H7 (cell line): ENCODE measurements at regions not wholly inside any gene's neighbourhood (a gene's known extent, or its start where the extent isn't known, plus 50 kb on each side); places are given as distances from the start of the nearest gene placed in this dataset.
"Not testable (repeated sequence)": the region's sequence is repeated elsewhere in the genome, so short reads cannot be mapped to it uniquely, and the experiment has no call there.

Experiments
- DNase-seq: peaks from one replicate; pipeline ENCODE4 v3.0.0; 2012
- H3K27me3 ChIP-seq: 2 replicates; pipeline ENCODE4 v1.6.0; 2011; ENCODE audit warnings: mild to moderate bottlenecking, low read length; ENCODE audit not compliant: control insufficient read depth, insufficient read depth
- H3K36me3 ChIP-seq: replicated peaks from 2 replicates; pipeline ENCODE4 v1.5.1; 2011; ENCODE audit warnings: low read length; ENCODE audit not compliant: control insufficient read depth, insufficient read depth
- H3K4me3 ChIP-seq: 2 replicates; pipeline ENCODE4 v1.5.1; 2011; ENCODE audit warnings: low read depth, mild to moderate bottlenecking, control low read depth, low read length, moderate library complexity; ENCODE audit not compliant: insufficient read depth

GRCh38 chr6:93889713-93890112, 470.4 kb upstream of the EPHA7 start:
- H3K27me3 ChIP-seq: no peaks in the 10 kb centered on the region
- H3K36me3 ChIP-seq: no peaks in the 10 kb centered on the region
- H3K4me3 ChIP-seq: no peak overlapping the region
- DNase-seq: no peak

DNA sequence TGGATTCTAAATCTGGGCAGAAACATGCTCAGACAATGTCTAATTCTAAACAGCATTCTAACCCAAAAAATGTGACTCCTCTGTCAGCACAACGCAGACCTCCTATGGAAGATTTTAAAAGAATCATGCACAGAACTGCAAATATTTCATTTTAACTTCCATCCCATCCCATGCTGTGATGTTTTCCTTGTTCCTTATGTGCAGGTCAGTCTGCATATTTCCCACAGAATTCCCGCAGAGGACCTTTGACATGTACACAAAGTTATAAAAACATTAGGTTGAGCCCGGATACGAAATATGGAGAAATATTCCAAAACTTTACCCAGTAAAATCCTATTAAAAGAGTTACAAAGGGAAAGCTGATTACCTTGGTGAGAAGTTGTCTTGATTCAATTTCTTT, 467.1 kb upstream of the EPHA7 start:
- DNase-seq: no peak
- Histone ChIP-seq H3K36me3 (no peaks in the 10 kb centered on the region), H3K4me3 (no peak overlapping the region), H3K27me3 (no peaks in the 10 kb centered on the region)

DNA sequence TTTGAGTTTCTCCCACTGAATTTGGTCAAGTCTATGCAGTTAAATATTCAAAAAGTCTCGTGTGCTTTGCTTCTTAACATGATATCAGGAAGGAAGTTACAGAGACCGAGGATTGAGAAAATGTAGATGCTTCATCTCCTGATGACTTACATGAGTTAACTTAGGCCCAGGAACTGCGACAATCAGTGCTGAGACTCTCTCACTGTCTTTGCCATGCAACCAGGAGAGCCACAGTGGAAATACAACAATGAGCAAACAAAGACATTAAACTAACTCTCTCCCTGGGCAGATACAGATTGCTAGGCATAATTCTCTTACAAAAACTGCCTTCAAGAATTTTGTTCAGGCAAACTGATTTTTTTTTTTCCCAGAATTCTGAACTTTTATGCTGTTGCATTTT, 440.6 kb upstream of the EPHA7 start:
- no peaks in the 10 kb centered on the region for H3K27me3 ChIP-seq
- H3K4me3 ChIP-seq: no peak overlapping the region
- no peaks in the 10 kb centered on the region for H3K36me3 ChIP-seq
- no peak for DNase-seq

- no peaks in the 10 kb centered on the region for H3K36me3 ChIP-seq
- peak; percentile 22 for DNase-seq
- H3K27me3 ChIP-seq: no peaks in the 10 kb centered on the region
- no peak overlapping the region for H3K4me3 ChIP-seq
Measured at GRCh38 chr6:93858213-93858612, 438.9 kb upstream of the EPHA7 start.

DNA sequence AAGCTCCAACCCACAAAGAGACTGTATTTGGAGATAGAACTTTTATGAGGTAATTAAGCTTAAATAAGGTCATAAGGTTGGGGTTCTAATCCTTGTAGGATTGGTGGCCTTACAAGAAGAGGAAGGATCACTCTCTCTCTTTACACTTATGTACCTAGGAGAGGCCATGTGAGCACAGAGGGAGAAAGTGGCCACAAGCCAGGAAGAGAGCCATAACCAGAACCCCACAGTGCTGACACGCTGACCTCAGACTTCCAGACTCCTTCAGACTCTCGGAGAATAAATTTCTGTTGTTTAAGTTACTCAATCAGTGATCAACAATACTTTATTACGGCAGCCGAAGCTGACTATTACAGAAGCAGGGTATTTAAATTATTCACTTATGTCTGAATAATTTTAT, 430.5 kb upstream of the EPHA7 start:
- no peak for DNase-seq
- H3K36me3 ChIP-seq: no peaks in the 10 kb centered on the region
- no peak overlapping the region for H3K4me3 ChIP-seq
- no peaks in the 10 kb centered on the region for H3K27me3 ChIP-seq

DNA sequence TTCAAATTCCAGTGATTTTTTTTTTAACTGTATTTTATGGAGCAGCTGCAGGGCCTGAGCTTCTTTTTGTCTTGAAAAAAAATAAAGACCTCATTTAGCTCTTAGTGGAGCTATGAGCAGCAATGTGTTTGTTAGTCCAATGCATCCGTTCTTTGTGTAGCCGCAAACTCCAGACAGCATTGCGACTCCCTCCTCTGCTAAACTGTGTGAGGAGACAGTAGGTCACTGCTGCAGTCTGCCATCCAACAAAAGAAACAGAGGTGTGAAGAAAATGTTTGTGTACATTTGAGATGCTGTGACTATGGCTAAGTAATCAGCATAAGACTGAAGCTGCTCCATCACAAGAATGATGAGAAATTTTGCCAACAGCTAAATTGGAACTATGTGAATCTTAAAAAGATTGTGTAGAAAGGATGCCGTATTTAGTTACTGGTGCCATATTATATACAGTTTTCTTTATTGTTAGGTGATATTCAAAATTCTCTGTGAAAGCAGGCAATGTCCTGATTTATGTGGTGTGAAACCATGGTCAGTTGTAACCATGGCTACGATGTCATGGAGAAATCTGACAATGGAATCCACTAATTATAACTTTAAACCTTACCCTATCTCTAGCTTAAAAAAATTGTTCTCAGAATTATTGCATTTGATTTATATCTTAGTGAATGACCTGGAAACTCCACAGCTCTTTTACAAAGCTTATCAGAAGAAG, 428.8 kb upstream of the EPHA7 start:
- DNase-seq: no peak
- Histone ChIP-seq H3K36me3 (no peaks in the 10 kb centered on the region), H3K27me3 (no peaks in the 10 kb centered on the region), H3K4me3 (no peak overlapping the region)

DNA sequence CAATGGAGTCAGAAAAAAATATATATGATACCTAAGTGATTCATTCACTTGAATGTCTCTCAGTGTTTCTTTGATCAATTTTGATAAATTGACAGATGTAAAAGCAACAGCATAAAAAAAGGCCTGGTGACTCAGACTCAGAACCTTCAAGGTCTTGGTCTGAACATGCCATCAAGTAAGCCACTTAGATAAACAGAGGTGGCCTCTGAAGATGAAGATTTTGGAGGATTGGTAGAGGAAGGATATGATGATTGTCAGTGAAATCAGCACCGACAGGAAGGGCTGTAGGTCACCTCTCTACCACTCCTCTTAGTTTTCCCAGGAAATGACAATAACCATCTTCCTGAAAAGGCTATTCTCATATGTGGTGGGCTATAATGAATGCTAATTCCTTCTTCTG, 422.8 kb upstream of the EPHA7 start:
- Histone ChIP-seq H3K27me3 (no peaks in the 10 kb centered on the region), H3K4me3 (no peak overlapping the region), H3K36me3 (no peaks in the 10 kb centered on the region)
- DNase-seq: no peak

DNA sequence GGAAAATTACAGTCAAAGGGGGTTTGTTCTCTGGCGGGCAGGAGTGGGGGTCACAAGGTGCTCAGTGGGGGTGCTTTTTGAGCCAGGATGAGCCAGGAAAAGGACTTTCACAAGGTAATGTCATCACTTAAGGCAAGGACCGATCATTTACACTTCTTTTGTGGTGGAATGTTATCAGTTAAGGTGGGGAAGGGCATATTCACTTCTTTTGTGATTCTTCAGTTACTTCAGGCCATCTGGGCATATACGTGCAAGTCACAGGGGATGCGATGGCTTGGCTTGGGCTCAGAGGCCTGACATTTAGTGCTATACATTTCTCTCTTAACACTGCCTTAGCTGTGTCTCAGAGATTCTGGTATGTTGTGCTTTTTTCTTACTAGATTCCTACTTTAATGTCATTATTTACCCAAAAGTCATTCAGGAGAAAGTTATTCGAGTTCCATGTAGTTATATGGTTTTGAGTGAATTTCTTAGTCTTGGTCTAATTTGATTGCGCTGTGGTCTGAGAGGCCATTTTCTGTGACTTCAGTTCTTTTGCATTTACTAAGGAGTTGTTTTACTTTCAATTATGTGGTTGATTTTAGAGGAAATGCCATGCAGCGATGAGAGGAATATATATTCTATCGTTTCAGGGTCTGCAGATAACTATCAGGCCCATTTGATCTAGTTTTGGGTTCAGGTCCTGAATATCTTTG, 416.2 kb upstream of the EPHA7 start:
- DNase-seq, H3K36me3 ChIP-seq, H3K4me3 ChIP-seq, H3K27me3 ChIP-seq: not testable (repeated sequence)

DNA sequence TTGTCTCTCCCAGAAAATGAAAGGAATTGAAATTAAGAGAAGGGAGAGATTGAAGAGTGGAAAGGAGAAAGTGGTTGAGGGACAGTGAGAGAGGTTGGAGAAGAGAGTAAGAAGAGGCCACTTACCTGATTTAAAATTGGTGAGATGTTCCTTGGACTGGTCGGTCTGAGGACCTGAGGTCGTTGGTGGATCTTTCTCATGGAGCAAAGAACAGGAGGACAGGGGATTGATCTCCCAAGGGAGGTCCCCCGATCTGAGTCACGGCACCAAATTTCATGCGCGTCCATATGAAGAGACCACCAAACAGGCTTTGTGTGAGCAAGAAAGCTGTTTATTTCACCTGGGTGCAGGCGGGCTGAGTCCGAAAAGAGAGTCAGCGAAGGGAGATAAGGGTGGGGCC, 415.7 kb upstream of the EPHA7 start:
- H3K36me3 ChIP-seq, DNase-seq, H3K27me3 ChIP-seq: not testable (repeated sequence)
- H3K4me3 ChIP-seq: peak overlapping the region; percentile 62

GRCh38 chr6:93833326-93833725, 414.0 kb upstream of the EPHA7 start:
- H3K27me3 ChIP-seq, H3K36me3 ChIP-seq, DNase-seq: not testable (repeated sequence)
- peak overlapping the region; percentile 62 for H3K4me3 ChIP-seq

DNA sequence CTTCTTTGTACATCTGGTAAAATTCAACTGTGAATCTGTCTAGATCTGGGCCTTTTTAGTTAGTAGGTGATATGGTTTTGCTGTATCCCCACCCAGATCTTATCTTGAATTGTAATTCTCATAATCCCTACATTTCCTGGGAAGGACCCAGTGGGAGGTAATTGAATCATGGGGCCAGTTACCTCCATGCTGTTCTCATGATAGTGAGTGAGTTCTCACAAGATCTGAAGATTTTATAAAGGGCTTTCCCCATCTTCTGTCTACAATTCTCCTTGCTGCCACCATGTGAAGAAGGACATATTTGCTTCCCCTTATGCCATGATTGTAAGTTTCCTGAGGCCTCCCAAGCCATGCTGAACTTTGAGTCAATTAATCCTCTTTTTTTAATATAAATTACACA, 410.4 kb upstream of the EPHA7 start:
- H3K27me3 ChIP-seq, DNase-seq, H3K4me3 ChIP-seq, H3K36me3 ChIP-seq: not testable (repeated sequence)

DNA sequence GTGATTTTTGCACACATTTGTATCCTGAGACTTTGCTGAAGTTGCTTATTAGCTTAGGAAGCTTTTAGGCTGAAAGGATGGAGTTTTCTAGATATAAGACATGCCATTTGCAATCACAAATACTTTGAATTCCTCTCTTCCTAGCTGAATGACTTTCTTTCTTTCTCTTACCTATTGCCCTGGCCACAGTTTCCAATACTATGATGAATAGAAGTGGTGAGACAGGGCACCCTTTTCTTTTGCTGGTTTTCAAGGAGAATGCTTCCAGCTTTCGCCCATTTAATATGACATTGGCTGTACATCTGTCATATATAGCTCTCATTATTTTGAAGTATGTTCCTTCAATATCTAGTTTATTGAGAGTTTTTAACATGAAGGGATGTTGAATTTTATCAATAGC, 409.6 kb upstream of the EPHA7 start:
- Histone ChIP-seq H3K4me3 (no peak overlapping the region), H3K27me3 (no peaks in the 10 kb centered on the region), H3K36me3 (peaks cover 8% of the 10 kb centered on the region)
- no peak for DNase-seq

DNA sequence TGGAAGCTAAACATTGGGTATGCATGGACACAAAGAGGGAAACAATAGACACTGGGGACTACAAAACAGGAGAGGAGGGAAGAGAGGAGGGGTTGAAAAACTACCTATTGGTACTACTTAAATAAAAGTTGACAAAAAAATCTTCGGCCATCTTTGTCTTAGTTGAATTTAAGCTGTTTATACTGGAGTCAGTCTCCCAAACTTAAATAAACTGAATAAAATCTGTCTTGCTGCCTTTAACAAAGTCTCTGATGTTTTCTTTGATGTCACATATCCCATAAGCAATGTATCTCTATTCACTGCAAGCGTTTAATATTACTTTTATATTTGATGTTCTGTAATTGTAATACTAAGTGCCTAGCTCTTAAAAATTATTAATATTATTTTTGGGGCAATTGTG, 409.2 kb upstream of the EPHA7 start:
- DNase-seq: no peak
- H3K27me3 ChIP-seq: no peaks in the 10 kb centered on the region
- H3K4me3 ChIP-seq: no peak overlapping the region
- peaks cover 8% of the 10 kb centered on the region for H3K36me3 ChIP-seq

GRCh38 chr6:93827728-93828127, 408.4 kb upstream of the EPHA7 start:
- Histone ChIP-seq H3K36me3 (peaks cover 5% of the 10 kb centered on the region), H3K27me3 (no peaks in the 10 kb centered on the region; the same call in 1 of the 2 replicates), H3K4me3 (no peak overlapping the region)
- DNase-seq: no peak

- H3K27me3 ChIP-seq: no peaks in the 10 kb centered on the region; the same call in 1 of the 2 replicates
Measured at GRCh38 chr6:93825950-93826349, 406.6 kb upstream of the EPHA7 start.

More at GRCh38 chr6:93825950-93826349, 406.6 kb upstream of the EPHA7 start:
- DNase-seq: no peak
- Histone ChIP-seq H3K4me3 (no peak overlapping the region), H3K36me3 (peaks cover 2% of the 10 kb centered on the region)
